NT2/D1 (cell line): ENCODE measurements at regions not wholly inside any gene's neighbourhood (a gene's known extent, or its start where the extent isn't known, plus 50 kb on each side); places are given as distances from the start of the nearest gene placed in this dataset.
"Not testable (repeated sequence)": the region's sequence is repeated elsewhere in the genome, so short reads cannot be mapped to it uniquely, and the experiment has no call there.

Experiments
- DNase-seq: peaks from one replicate; pipeline ENCODE4 v3.0.0-alpha.2; 2011; ENCODE audit warnings: low read depth, low spot score
- H3K27me3 ChIP-seq: 2 replicates; pipeline ENCODE4 v1.6.0; 2011; ENCODE audit warnings: mild to moderate bottlenecking; ENCODE audit not compliant: insufficient read length, insufficient read depth
- H3K36me3 ChIP-seq: 2 replicates; pipeline ENCODE4 v1.6.1; 2011; ENCODE audit warnings: mild to moderate bottlenecking, low read length, mixed read lengths; ENCODE audit not compliant: insufficient read depth, insufficient read length
- H3K4me1 ChIP-seq: 2 replicates; pipeline ENCODE4 v1.5.1; 2011; ENCODE audit not compliant: insufficient read depth, insufficient read length
- H3K4me3 ChIP-seq: 2 replicates; pipeline ENCODE4 v1.5.1; 2011; ENCODE audit warnings: low read depth; ENCODE audit not compliant: insufficient read length
- H3K9ac ChIP-seq: 2 replicates; pipeline ENCODE4 v1.6.0; 2011; ENCODE audit warnings: low read depth; ENCODE audit not compliant: insufficient read length
- H3K9me3 ChIP-seq: 2 replicates; pipeline ENCODE4 v1.5.1; 2011; ENCODE audit warnings: mild to moderate bottlenecking, low read length; ENCODE audit not compliant: insufficient read depth
- SUZ12 ChIP-seq: IDR thresholded peaks from 2 replicates; pipeline ENCODE4 v1.6.1; 2011; ENCODE audit not compliant: insufficient read length, insufficient read depth; ENCODE audit errors: extremely low read depth
- YY1 ChIP-seq: IDR thresholded peaks from 2 replicates; pipeline ENCODE4 v1.6.1; 2011; ENCODE audit not compliant: insufficient read length, insufficient read depth
- ZNF274 ChIP-seq: IDR thresholded peaks from 2 replicates; pipeline ENCODE4 v1.6.1; 2011; ENCODE audit warnings: mild to moderate bottlenecking, low read depth, low read length

DNA sequence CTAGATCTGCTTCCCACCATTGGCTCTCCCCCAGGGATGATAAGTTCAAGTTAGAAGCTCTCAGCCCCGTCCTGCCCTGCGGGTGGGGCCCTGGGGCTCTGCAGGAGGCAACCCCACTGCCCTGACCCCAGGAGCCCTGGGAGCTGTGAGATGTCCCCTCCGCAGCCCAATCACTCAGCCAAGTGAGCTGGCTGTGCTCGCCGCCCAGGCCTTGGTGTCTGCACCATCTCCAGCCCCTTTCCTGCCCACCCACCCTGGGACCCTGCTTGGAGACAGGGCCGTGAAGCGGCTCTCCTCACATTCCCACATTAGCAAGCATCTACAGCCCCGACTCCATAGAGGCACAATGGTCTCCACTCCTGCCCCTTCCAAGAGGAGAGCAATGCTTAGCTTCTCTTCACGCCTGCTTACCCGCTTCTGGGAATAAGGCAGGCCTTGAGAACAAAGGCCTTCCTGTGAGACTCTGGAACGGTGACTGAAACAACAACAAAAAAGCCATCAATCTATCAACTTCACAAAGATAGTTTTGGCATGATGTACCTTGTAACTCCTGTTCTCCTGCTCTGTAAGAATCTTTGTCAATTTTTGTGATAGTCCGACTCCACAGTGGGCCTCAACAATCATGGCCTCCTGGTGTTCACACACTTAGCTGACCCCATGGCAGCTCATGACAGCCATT, 67.7 kb downstream of the FOXL3 start:
- Histone ChIP-seq H3K4me1 (peaks cover 4% of the 10 kb centered on the region), H3K4me3 (no peak overlapping the region), H3K9ac (no peak overlapping the region), H3K27me3 (no peaks in the 10 kb centered on the region), H3K36me3 (no peaks in the 10 kb centered on the region), H3K9me3 (peaks cover 5% of the 10 kb centered on the region; the same call in 1 of the 2 replicates)
- TF ChIP-seq ZNF274 (no peak), SUZ12 (no peak), YY1 (no peak)
- DNase-seq: no peak

DNA sequence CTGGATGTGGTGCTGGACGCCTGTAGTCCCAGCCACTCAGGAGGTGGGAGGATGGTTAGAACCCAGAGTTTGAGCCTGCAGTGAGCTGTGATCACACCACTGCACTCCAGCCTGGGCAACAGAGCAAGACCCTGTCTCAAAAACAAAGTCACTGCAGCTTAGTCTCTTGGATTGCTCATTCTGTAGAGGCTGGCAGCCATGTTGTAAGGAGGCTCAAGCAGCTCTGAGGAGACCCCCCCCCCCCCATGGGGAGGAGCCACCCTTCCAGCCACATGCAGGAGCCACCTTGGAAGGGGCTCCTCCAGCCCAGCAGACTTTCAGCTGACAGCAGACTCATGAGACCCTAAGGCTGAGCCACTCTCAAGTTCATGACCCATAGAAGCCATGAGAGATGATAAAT, 68.4 kb downstream of the FOXL3 start:
- no peak for DNase-seq
- H3K9me3 ChIP-seq: peaks cover 5% of the 10 kb centered on the region; the same call in 1 of the 2 replicates
- no peak overlapping the region for H3K4me3 ChIP-seq
- no peak overlapping the region for H3K9ac ChIP-seq
- H3K27me3 ChIP-seq: no peaks in the 10 kb centered on the region
- H3K4me1 ChIP-seq: peaks cover 4% of the 10 kb centered on the region
- no peaks in the 10 kb centered on the region for H3K36me3 ChIP-seq
- TF ChIP-seq YY1 (peak; percentile 8), ZNF274 (no peak)

DNA sequence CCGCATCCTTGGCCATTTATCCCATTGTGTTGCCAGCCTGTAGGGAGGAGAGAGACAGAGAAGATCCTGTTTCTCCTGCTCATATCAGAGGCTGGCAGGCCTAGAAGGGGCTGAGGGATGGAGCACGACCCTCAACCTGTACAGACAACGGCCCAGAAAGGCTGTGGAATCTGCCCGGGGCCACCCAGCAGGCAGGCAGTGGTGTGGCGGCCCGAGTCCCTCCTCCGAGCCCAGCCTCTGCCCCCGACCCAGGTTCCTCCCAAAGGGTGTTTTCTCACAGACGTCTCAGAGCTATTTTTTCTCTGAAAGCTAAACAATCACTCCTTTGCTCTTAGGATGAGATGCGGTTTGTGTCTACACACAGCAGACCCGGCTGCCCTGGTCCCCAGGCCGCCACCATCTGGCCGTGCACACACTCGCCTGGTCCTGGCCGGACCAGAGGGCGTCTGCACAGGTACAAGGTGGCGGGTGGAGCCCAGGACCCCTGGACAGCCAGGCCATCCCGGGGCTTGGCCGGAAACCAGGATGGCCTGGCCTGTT, 69.3 kb downstream of the FOXL3 start:
- TF ChIP-seq SUZ12 (no peak), ZNF274 (no peak), YY1 (no peak)
- DNase-seq: no peak

DNA sequence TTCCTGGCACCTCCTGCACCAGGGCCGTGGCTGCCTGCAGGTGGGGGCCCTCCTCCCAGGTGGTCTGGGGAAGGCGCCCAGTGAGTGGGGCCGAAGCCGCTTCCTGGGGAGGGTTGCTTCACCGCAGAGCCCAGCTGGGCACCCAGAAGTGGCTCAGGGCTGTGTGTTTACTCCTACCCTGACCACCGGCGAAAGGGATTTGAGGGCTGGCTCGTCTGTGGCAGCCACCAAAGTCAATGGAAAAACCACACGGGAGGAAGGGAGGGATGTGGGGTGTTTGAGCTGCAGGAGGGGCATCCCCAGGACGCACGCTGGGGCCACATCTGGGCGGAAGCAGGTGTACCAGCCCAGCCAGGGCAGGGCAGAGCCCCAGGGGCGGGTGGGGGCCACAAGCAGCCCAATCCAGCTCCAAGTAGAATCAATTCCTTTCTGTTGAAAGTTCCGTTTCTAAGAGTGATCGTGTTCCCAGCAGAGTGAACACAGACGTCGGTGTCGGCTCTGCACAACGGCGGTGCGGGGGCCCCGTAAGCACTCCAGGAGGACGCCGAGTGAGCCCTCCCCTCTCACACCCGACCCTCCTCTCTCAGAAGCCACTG, 69.9 kb downstream of the FOXL3 start:
- no peak for DNase-seq
- Histone ChIP-seq H3K27me3 (no peaks in the 10 kb centered on the region), H3K4me3 (no peak overlapping the region), H3K9me3 (peaks cover 5% of the 10 kb centered on the region; the same call in 1 of the 2 replicates), H3K36me3 (no peaks in the 10 kb centered on the region), H3K4me1 (peaks cover 4% of the 10 kb centered on the region), H3K9ac (no peak overlapping the region)
- TF ChIP-seq SUZ12 (no peak), ZNF274 (no peak), YY1 (no peak)

More for the DNA sequence above, 69.3 kb downstream of the FOXL3 start:
- Histone ChIP-seq H3K9me3 (peaks cover 5% of the 10 kb centered on the region; the same call in 1 of the 2 replicates), H3K9ac (no peak overlapping the region), H3K4me1 (peaks cover 4% of the 10 kb centered on the region), H3K36me3 (no peaks in the 10 kb centered on the region), H3K4me3 (no peak overlapping the region), H3K27me3 (no peaks in the 10 kb centered on the region)

- no peaks in the 10 kb centered on the region for H3K27me3 ChIP-seq
- H3K36me3 ChIP-seq: no peaks in the 10 kb centered on the region
- H3K9me3 ChIP-seq: peaks cover 5% of the 10 kb centered on the region; the same call in 1 of the 2 replicates
- no peak for DNase-seq
- peaks cover 4% of the 10 kb centered on the region for H3K4me1 ChIP-seq
- no peak overlapping the region for H3K4me3 ChIP-seq
- H3K9ac ChIP-seq: no peak overlapping the region
- no peak for TF ChIP-seq SUZ12
- no peak for TF ChIP-seq YY1
- TF ChIP-seq ZNF274: no peak
These were observed 70.6 kb downstream of the FOXL3 start for GRCh38 chr7:360454-361100.

GRCh38 chr7:361182-361581, 71.2 kb downstream of the FOXL3 start:
- H3K9ac ChIP-seq, H3K27me3 ChIP-seq, H3K4me1 ChIP-seq, H3K4me3 ChIP-seq, H3K36me3 ChIP-seq, DNase-seq, H3K9me3 ChIP-seq: not testable (repeated sequence)

DNA sequence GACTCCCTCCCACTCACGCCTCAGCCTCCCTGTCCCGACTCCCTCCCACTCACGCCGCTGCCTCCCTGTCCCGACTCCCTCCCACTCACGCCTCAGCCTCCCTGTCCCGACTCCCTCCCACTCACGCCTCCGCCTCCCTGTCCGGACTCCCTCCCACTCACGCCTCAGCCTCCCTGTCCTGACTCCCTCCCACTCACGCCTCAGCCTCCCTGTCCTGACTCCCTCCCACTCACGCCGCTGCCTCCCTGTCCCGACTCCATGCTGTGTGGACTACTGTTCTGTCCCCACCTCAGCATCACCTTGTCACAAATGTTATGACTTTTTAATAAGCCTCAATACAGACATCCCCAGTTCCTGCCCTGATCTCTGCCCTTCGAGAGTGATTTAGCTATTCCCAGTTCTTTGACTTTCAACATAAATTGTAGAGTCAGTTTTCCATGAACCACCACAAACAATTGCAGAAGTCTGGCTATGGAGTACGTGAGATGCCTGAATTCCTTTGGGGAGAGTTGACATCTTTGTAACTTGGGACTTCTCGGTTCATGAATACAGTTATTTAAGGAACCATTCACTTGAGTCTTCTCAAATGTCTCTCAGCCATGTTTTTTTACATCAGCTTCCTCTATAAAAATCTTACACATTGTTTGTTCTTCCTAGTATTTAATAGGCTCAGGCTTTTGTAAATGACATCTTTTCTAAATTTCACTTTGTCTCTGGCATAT, 71.9 kb downstream of the FOXL3 start:
- Histone ChIP-seq H3K4me3 (no peak overlapping the region), H3K4me1 (peaks cover 4% of the 10 kb centered on the region), H3K27me3 (no peaks in the 10 kb centered on the region), H3K9me3 (peaks cover 5% of the 10 kb centered on the region; the same call in 1 of the 2 replicates), H3K9ac (no peak overlapping the region), H3K36me3 (no peaks in the 10 kb centered on the region)
- DNase-seq: no peak
- no peak for TF ChIP-seq ZNF274
- no peak for TF ChIP-seq SUZ12
- no peak for TF ChIP-seq YY1
